Hepatocyte (in vitro differentiated cells): ENCODE measurements at regions not wholly inside any gene's neighbourhood (a gene's known extent, or its start where the extent isn't known, plus 50 kb on each side); places are given as distances from the start of the nearest gene placed in this dataset.

ENCODE experiments used
- DNase-seq: peaks from one replicate; pipeline ENCODE4 v3.0.0-alpha.2; 2016; ENCODE audit warnings: low spot score
- H2AFZ ChIP-seq: fragments of 200-600 bp; sonication (generic); 2 replicates; pipeline ENCODE4 v1.6.0; 2016; ENCODE audit warnings: antibody characterized with exemption, mild to moderate bottlenecking
- H3K27ac ChIP-seq: fragments of 200-600 bp; sonication (generic); 2 replicates; pipeline ENCODE4 v1.5.1; 2016; ENCODE audit warnings: mild to moderate bottlenecking
- H3K27me3 ChIP-seq: fragments of 200-600 bp; sonication (generic); 2 replicates; pipeline ENCODE4 v1.6.1; 2016
- H3K36me3 ChIP-seq: fragments of 200-600 bp; sonication (generic); replicated peaks from 2 replicates; pipeline ENCODE4 v1.5.1; 2016; ENCODE audit warnings: low read depth; ENCODE audit not compliant: insufficient read depth
- H3K4me1 ChIP-seq: fragments of 200-600 bp; sonication (generic); 2 replicates; pipeline ENCODE4 v1.5.1; 2016; ENCODE audit warnings: mild to moderate bottlenecking, moderate library complexity; ENCODE audit not compliant: insufficient read depth
- H3K4me2 ChIP-seq: fragments of 200-600 bp; sonication (generic); 2 replicates; pipeline ENCODE4 v1.6.0; 2016
- H3K4me3 ChIP-seq: fragments of 200-600 bp; sonication (generic); 2 replicates; pipeline ENCODE4 v1.5.1; 2016; ENCODE audit warnings: mild to moderate bottlenecking
- H3K79me2 ChIP-seq: fragments of 200-600 bp; sonication (generic); 2 replicates; pipeline ENCODE4 v1.6.0; 2017; ENCODE audit warnings: mild to moderate bottlenecking
- H3K9me2 ChIP-seq: fragments of 200-600 bp; sonication (generic); replicated peaks from 2 replicates; pipeline ENCODE4 v1.6.0; 2017; ENCODE audit warnings: mild to moderate bottlenecking; ENCODE audit not compliant: insufficient read depth
- H3K9me3 ChIP-seq: fragments of 200-600 bp; sonication (generic); 2 replicates; pipeline ENCODE4 v1.5.1; 2016; ENCODE audit warnings: low read depth, mild to moderate bottlenecking
- H4K20me1 ChIP-seq: fragments of 200-600 bp; sonication (generic); 2 replicates; pipeline ENCODE4 v1.6.0; 2016; ENCODE audit warnings: mild to moderate bottlenecking; ENCODE audit not compliant: insufficient read depth, poor library complexity, severe bottlenecking
- CTCF ChIP-seq: fragments of 200-600 bp; sonication (generic); IDR thresholded peaks from 2 replicates; pipeline ENCODE4 v1.5.1; 2016; ENCODE audit warnings: antibody characterized with exemption, mild to moderate bottlenecking; ENCODE audit not compliant: poor library complexity
- EZH2 ChIP-seq: fragments of 200-600 bp; sonication (generic); IDR thresholded peaks from 2 replicates; pipeline ENCODE4 v1.6.1; 2016; ENCODE audit warnings: antibody characterized with exemption, mild to moderate bottlenecking, borderline replicate concordance
- EZH2phosphoT487 ChIP-seq: fragments of 200-600 bp; sonication (generic); IDR thresholded peaks from one replicate; pipeline ENCODE4 v1.6.1; 2018; ENCODE audit warnings: antibody characterized with exemption, mild to moderate bottlenecking, low read depth, moderate library complexity; ENCODE audit not compliant: unreplicated experiment, severe bottlenecking
- WGBS: methylation state at CpG from one replicate; pipeline ENCODE4 v1.1.6; 2016; ENCODE audit warnings: low lambda C conversion rate; ENCODE audit errors: missing lambda C conversion rate; 5-methylcytosine and 5-hydroxymethylcytosine counted together

- TF ChIP-seq EZH2 (no peak), CTCF (no peak), EZH2phosphoT487 (no peak)
- Histone ChIP-seq H2AFZ (no peak overlapping the region), H3K36me3 (no peaks in the 10 kb centered on the region), H3K79me2 (no peaks in the 10 kb centered on the region), H3K27ac (no peak overlapping the region), H3K4me2 (no peak overlapping the region), H3K4me1 (no peaks in the 10 kb centered on the region), H3K27me3 (no peaks in the 10 kb centered on the region), H4K20me1 (no peaks in the 10 kb centered on the region), H3K4me3 (no peak overlapping the region), H3K9me3 (no peaks in the 10 kb centered on the region), H3K9me2 (no peaks in the 10 kb centered on the region)
- DNase-seq: no peak
- 68% methylated on average over 4 of the region's 4 CpGs for WGBS
These were observed 255.3 kb upstream of the CAMK1G start for GRCh38 chr1:209328196-209328595.

DNA sequence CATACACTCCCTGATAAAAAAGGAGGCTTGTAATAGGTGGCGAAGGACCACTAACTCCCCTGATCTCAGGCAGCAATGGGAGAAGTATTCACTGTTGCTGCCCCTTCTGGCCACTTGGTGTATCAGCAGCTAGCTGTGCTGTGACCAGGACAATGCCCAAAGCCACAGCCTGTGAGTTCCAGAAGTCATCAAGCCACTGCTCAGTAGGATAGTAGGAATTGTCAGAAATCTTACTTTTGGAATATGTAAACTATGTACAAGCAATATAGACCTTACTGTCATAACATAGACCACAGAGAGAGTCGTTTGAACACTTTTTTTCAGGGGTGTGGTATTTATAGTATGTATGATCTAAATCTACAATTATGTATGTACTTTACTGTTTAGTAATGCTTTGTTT, 248.3 kb upstream of the CAMK1G start:
- Histone ChIP-seq H3K27ac (no peak overlapping the region), H3K4me3 (no peak overlapping the region), H3K4me2 (no peak overlapping the region), H3K9me2 (no peaks in the 10 kb centered on the region), H3K27me3 (peaks cover 1% of the 10 kb centered on the region), H3K36me3 (no peaks in the 10 kb centered on the region), H3K4me1 (no peaks in the 10 kb centered on the region), H3K79me2 (no peaks in the 10 kb centered on the region), H2AFZ (no peak overlapping the region), H4K20me1 (no peaks in the 10 kb centered on the region), H3K9me3 (no peaks in the 10 kb centered on the region)
- WGBS: 37% methylated on average over 2 of the region's 2 CpGs
- TF ChIP-seq CTCF: peak; percentile 57
- no peak for TF ChIP-seq EZH2phosphoT487
- peak; percentile 66 for DNase-seq

- Histone ChIP-seq H3K4me1 (peaks cover 5% of the 10 kb centered on the region), H3K79me2 (no peaks in the 10 kb centered on the region)
These were observed 242.4 kb upstream of the CAMK1G start for GRCh38 chr1:209341146-209341545.

More at GRCh38 chr1:209341146-209341545, 242.4 kb upstream of the CAMK1G start:
- peaks cover 6% of the 10 kb centered on the region for H3K27me3 ChIP-seq
- H3K27ac ChIP-seq: no peak overlapping the region
- H3K4me2 ChIP-seq: no peak overlapping the region
- H3K36me3 ChIP-seq: no peaks in the 10 kb centered on the region
- no peak overlapping the region for H2AFZ ChIP-seq
- no peaks in the 10 kb centered on the region for H3K9me2 ChIP-seq
- WGBS: 54% methylated on average over 4 of the region's 4 CpGs
- H3K4me3 ChIP-seq: no peak overlapping the region
- no peaks in the 10 kb centered on the region for H4K20me1 ChIP-seq
- no peak for DNase-seq
- TF ChIP-seq CTCF (no peak), EZH2 (no peak), EZH2phosphoT487 (no peak)
- no peaks in the 10 kb centered on the region for H3K9me3 ChIP-seq
